ENCODE measurements at regions not wholly inside any gene's neighbourhood (a gene's known extent, or its start where the extent isn't known, plus 50 kb on each side); places are given as distances from the start of the nearest gene placed in this dataset.

DNA sequence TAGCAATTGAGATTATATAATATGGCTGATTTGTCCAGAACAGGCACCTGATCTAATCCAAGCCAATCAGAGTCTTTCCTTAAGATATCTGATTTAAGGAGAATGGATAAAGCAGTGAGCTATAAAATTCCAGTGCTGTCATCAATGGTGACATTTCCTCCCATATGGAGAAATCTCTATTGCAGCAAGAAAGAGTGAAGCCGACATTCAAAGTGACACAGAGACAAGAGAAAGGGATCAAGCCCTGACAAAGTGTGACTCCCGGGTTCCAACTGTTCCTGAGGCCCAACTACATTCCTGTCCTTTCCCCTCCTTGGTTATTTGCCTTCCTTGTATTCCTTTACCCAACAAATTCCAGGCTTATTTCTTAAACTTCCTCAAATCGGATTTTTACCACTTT is 430.0 kb upstream of the SOX5 start:
- TF ChIP-seq, protein P1, sequence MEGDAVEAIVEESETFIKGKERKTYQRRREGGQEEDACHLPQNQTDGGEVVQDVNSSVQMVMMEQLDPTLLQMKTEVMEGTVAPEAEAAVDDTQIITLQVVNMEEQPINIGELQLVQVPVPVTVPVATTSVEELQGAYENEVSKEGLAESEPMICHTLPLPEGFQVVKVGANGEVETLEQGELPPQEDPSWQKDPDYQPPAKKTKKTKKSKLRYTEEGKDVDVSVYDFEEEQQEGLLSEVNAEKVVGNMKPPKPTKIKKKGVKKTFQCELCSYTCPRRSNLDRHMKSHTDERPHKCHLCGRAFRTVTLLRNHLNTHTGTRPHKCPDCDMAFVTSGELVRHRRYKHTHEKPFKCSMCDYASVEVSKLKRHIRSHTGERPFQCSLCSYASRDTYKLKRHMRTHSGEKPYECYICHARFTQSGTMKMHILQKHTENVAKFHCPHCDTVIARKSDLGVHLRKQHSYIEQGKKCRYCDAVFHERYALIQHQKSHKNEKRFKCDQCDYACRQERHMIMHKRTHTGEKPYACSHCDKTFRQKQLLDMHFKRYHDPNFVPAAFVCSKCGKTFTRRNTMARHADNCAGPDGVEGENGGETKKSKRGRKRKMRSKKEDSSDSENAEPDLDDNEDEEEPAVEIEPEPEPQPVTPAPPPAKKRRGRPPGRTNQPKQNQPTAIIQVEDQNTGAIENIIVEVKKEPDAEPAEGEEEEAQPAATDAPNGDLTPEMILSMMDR (IDR thresholded peaks at IDR 0.05), result no peak
- no peak for TF ChIP-seq POLR2A (IDR thresholded peaks at IDR 0.05)
- intact Hi-C loops (cut with DNase I; ENCODE audit: low total_unique reads), result no loop called here
- Histone ChIP-seq H3K9me3 (no peaks in the 10 kb centered on the region), H3K27ac (no peak overlapping the region), H3K36me3 (ENCODE audit: low read depth, missing control alignments) (no peaks in the 10 kb centered on the region), H3K4me3 (no peak overlapping the region), H3K4me1 (no peaks in the 10 kb centered on the region), H3K27me3 (no peaks in the 10 kb centered on the region)
- no peak for DNase-seq
- 75 to 80% methylated on average over 3 of the region's 3 CpGs for WGBS, 2 donors

DNA sequence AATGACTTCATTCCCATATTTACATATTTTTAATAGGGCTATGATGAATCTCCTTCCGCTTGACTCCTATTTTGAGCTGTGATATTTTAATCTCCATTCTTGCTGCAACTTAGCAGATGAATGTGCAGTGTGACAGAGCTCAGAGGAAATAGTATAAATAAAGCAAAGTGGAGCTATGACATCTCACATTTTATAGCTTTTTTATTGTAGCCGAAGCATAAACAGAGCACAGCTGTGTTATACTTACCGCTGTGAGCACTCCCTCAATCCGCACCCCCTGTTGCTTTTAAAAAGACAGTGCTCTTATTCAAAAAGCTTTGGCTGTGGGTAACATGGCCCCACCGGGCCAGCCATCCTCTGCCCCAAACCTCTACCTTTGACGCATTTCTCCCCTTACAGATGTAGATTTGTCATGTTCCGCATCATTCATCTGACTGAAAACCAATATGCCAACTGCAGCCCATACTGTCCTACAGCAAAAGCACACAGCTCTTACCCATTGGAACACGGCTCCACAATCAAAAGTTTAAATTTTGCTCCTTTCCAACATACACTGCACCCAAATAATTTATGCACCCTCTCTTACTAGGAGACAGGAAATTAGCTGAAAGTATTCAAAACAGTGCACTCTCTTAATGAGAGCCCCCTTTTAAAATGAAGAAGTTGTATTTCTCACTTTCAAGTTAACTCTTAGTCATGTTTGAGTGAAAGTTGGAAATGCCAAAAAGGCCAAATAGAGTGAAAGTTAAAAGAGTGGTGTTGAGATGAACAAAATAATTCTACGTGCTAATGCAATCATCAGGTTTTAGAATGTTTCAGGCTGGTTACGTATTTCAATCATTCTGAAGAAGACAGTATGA is 429.3 kb upstream of the SOX5 start:
- intact Hi-C loops (cut with DNase I; ENCODE audit: low total_unique reads), result no loop called here
- no peak for DNase-seq
- Histone ChIP-seq H3K27ac (no peak overlapping the region), H3K27me3 (no peaks in the 10 kb centered on the region), H3K4me3 (no peak overlapping the region), H3K4me1 (no peaks in the 10 kb centered on the region), H3K9me3 (no peaks in the 10 kb centered on the region), H3K36me3 (ENCODE audit: low read depth, missing control alignments) (no peaks in the 10 kb centered on the region)
- WGBS, 2 donors, result 75 to 81% methylated on average over 10 of the region's 10 CpGs
- TF ChIP-seq, protein P1 (IDR thresholded peaks at IDR 0.05), result no peak
- TF ChIP-seq POLR2A (IDR thresholded peaks at IDR 0.05), result no peak

DNA sequence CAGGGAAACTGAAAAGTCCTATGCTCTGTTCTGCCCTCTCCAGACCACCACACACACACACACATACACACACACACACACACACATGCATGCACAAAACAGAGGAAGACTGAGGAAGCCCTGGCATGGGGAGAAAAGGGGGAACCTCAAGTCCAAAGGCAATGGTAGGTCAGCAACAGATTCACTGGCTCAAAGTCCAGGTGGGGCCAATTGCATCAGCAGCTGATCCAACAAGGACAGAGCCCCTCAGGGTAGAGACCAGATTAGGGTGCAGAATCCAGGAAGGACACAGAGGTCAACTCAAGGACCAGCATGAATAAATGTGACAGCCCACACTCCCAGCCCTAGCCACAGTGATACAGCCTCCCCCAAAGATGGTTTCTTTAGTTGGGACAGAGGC is 425.0 kb upstream of the SOX5 start:
- H3K9me3 ChIP-seq, result no peaks in the 10 kb centered on the region
- H3K4me1 ChIP-seq, result no peaks in the 10 kb centered on the region
- intact Hi-C loops (cut with DNase I; ENCODE audit: low total_unique reads), result no loop called here
- H3K36me3 ChIP-seq (ENCODE audit: low read depth, missing control alignments), result no peaks in the 10 kb centered on the region
- H3K27me3 ChIP-seq, result no peaks in the 10 kb centered on the region
- no peak for TF ChIP-seq POLR2A (IDR thresholded peaks at IDR 0.05)
- TF ChIP-seq, protein P1 (IDR thresholded peaks at IDR 0.05), result no peak
- H3K27ac ChIP-seq, result no peak overlapping the region
- no peak for DNase-seq
- no peak overlapping the region for H3K4me3 ChIP-seq

DNA sequence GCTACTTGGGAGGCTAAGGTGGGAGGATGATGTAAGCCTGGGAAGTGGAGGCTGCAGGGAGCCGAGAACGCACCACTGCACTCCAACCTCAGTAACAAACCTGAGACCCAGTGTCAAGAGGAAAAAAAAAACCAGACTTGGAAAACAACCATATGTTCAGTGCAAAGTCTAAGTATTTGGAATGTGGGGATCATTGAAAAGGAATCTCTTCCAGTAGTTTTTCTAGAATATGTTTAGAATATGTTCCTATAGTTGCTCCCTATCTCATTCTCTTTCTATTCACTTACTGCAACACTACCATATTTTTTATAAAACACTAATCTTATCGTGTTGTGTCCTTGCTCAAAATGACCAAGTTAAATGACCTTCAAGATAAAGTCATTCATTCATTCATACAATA is 423.5 kb upstream of the SOX5 start:
- H3K36me3 ChIP-seq (ENCODE audit: low read depth, missing control alignments), result no peaks in the 10 kb centered on the region
- intact Hi-C loops (cut with DNase I; ENCODE audit: low total_unique reads), result no loop called here
- no peaks in the 10 kb centered on the region for H3K27me3 ChIP-seq
- no peak for DNase-seq
- no peaks in the 10 kb centered on the region for H3K4me1 ChIP-seq
- H3K4me3 ChIP-seq, result no peak overlapping the region
- no peaks in the 10 kb centered on the region for H3K9me3 ChIP-seq
- no peak for TF ChIP-seq POLR2A (IDR thresholded peaks at IDR 0.05)
- H3K27ac ChIP-seq, result no peak overlapping the region
- 91 to 92% methylated on average over 3 of the region's 3 CpGs for WGBS, 2 donors

DNA sequence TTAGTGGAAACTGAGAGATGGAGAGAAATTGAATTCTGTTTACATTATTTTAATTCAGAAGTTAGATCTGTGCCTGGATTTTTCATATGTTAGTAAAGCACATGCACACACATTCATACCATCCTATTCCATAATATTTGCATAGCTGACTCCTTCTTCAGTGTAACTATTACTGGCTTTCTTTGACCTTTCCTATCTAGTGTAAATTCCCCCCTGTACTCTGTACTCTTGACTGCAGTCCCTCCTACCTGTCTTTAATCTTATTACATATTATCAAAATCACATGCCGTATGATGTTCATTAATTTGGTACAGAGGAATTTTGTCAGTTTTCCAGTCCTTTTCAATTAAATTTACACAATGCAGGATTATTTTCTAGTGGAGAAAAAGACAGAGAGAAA is 417.0 kb upstream of the SOX5 start:
- Histone ChIP-seq H3K9me3 (no peaks in the 10 kb centered on the region), H3K4me1 (no peaks in the 10 kb centered on the region), H3K27ac (no peak overlapping the region), H3K4me3 (no peak overlapping the region), H3K36me3 (ENCODE audit: low read depth, missing control alignments) (no peaks in the 10 kb centered on the region), H3K27me3 (no peaks in the 10 kb centered on the region)
- WGBS, 2 donors, result 71 to 84% methylated on average over 1 of the region's 1 CpG
- no peak for DNase-seq
- intact Hi-C loops (cut with DNase I; ENCODE audit: low total_unique reads), result no loop called here
- TF ChIP-seq, protein P1 (IDR thresholded peaks at IDR 0.05), result no peak
- TF ChIP-seq POLR2A (IDR thresholded peaks at IDR 0.05), result no peak
